Karpas-422 (cell line): ENCODE measurements at regions not wholly inside any gene's neighbourhood (a gene's known extent, or its start where the extent isn't known, plus 50 kb on each side); places are given as distances from the start of the nearest gene placed in this dataset.

Experiments used
- DNase-seq: peaks from one replicate; pipeline ENCODE4 v3.0.0-alpha.2; 2015
- H2AFZ ChIP-seq: fragments of 200-600 bp; sonication (generic); 2 replicates; pipeline ENCODE4 v1.6.1; 2014; ENCODE audit warnings: antibody characterized with exemption, low read length, mixed read lengths
- H3K27ac ChIP-seq: fragments of 200-600 bp; sonication (generic); 2 replicates; pipeline ENCODE4 v1.5.1; 2014; ENCODE audit warnings: mild to moderate bottlenecking, low read length, moderate library complexity
- H3K27me3 ChIP-seq: fragments of 200-600 bp; sonication (generic); 2 replicates; pipeline ENCODE4 v1.6.1; 2014; ENCODE audit warnings: low read length, mixed read lengths
- H3K36me3 ChIP-seq: fragments of 200-600 bp; sonication (generic); 2 replicates; pipeline ENCODE4 v1.6.1; 2014; ENCODE audit warnings: low read length, mixed read lengths; ENCODE audit not compliant: insufficient read depth
- H3K4me1 ChIP-seq: fragments of 200-600 bp; sonication (generic); 2 replicates; pipeline ENCODE4 v1.6.1; 2014; ENCODE audit warnings: mild to moderate bottlenecking, low read length, mixed read lengths
- H3K4me2 ChIP-seq: fragments of 200-600 bp; sonication (generic); 2 replicates; pipeline ENCODE4 v1.6.1; 2014; ENCODE audit warnings: low read length, low read depth, mild to moderate bottlenecking; ENCODE audit not compliant: poor library complexity, severe bottlenecking
- H3K4me3 ChIP-seq: fragments of 200-600 bp; sonication (generic); 2 replicates; pipeline ENCODE4 v1.5.1; 2014; ENCODE audit warnings: mild to moderate bottlenecking, antibody characterized with exemption, low read length, mixed read lengths
- H3K79me2 ChIP-seq: fragments of 200-600 bp; sonication (generic); 2 replicates; pipeline ENCODE4 v1.6.1; 2014; ENCODE audit warnings: mild to moderate bottlenecking, low read length, mixed read lengths
- H3K9ac ChIP-seq: fragments of 200-600 bp; sonication (generic); 2 replicates; pipeline ENCODE4 v1.6.0; 2014; ENCODE audit warnings: low read length
- H3K9me2 ChIP-seq: fragments of 200-600 bp; sonication (generic), shearing (Covaris generic); replicated peaks from 2 replicates; pipeline ENCODE4 v1.6.0; 2014; ENCODE audit warnings: mild to moderate bottlenecking, low read length, moderate library complexity; ENCODE audit not compliant: insufficient read depth
- H3K9me3 ChIP-seq: fragments of 300-700, 200-600 bp; sonication (generic); 2 replicates; pipeline ENCODE4 v1.6.1; 2014; ENCODE audit warnings: low read length, mixed read lengths
- H4K20me1 ChIP-seq: fragments of 200-600 bp; sonication (generic); 2 replicates; pipeline ENCODE4 v1.6.1; 2014; ENCODE audit warnings: mild to moderate bottlenecking, antibody characterized with exemption, low read length, low read depth; ENCODE audit not compliant: insufficient read depth

GRCh38 chr18:64409511-64409910, 260.6 kb upstream of the LINC00305 start:
- Histone ChIP-seq H3K9me2 (no peaks in the 10 kb centered on the region), H4K20me1 (no peaks in the 10 kb centered on the region), H3K4me3 (no peak overlapping the region), H3K79me2 (no peaks in the 10 kb centered on the region), H3K36me3 (no peaks in the 10 kb centered on the region), H3K27ac (no peak overlapping the region), H3K4me1 (no peaks in the 10 kb centered on the region), H3K9me3 (no peaks in the 10 kb centered on the region), H3K9ac (no peak overlapping the region), H3K4me2 (no peak overlapping the region), H3K27me3 (no peaks in the 10 kb centered on the region), H2AFZ (no peak overlapping the region)
- peak; percentile 83 for DNase-seq

GRCh38 chr18:64407606-64408005, 258.7 kb upstream of the LINC00305 start:
- H3K9me3 ChIP-seq = no peaks in the 10 kb centered on the region
- DNase-seq = no peak
- no peak overlapping the region for H2AFZ ChIP-seq
- no peak overlapping the region for H3K27ac ChIP-seq
- no peak overlapping the region for H3K4me3 ChIP-seq
- no peaks in the 10 kb centered on the region for H3K4me1 ChIP-seq
- H3K79me2 ChIP-seq = no peaks in the 10 kb centered on the region
- no peaks in the 10 kb centered on the region for H3K9me2 ChIP-seq
- H3K9ac ChIP-seq = no peak overlapping the region
- no peaks in the 10 kb centered on the region for H3K27me3 ChIP-seq
- H4K20me1 ChIP-seq = no peaks in the 10 kb centered on the region
- H3K4me2 ChIP-seq = no peak overlapping the region
- H3K36me3 ChIP-seq = no peaks in the 10 kb centered on the region

- no peaks in the 10 kb centered on the region for H3K4me1 ChIP-seq
- no peaks in the 10 kb centered on the region for H3K9me3 ChIP-seq
- H3K27me3 ChIP-seq = no peaks in the 10 kb centered on the region
- no peak overlapping the region for H2AFZ ChIP-seq
- no peak for DNase-seq
- no peaks in the 10 kb centered on the region for H4K20me1 ChIP-seq
- H3K9ac ChIP-seq = no peak overlapping the region
- H3K9me2 ChIP-seq = no peaks in the 10 kb centered on the region
- H3K27ac ChIP-seq = no peak overlapping the region
- no peak overlapping the region for H3K4me3 ChIP-seq
- no peak overlapping the region for H3K4me2 ChIP-seq
- H3K36me3 ChIP-seq = no peaks in the 10 kb centered on the region
- no peaks in the 10 kb centered on the region for H3K79me2 ChIP-seq
These were observed 256.3 kb upstream of the LINC00305 start for GRCh38 chr18:64405161-64405560.

- Histone ChIP-seq H3K4me3 (no peak overlapping the region), H3K27me3 (no peaks in the 10 kb centered on the region), H3K4me1 (no peaks in the 10 kb centered on the region), H2AFZ (no peak overlapping the region), H4K20me1 (no peaks in the 10 kb centered on the region), H3K79me2 (no peaks in the 10 kb centered on the region), H3K36me3 (no peaks in the 10 kb centered on the region), H3K9me2 (no peaks in the 10 kb centered on the region), H3K9ac (no peak overlapping the region), H3K9me3 (no peaks in the 10 kb centered on the region), H3K27ac (no peak overlapping the region), H3K4me2 (no peak overlapping the region)
- DNase-seq = no peak
These were observed 255.1 kb upstream of the LINC00305 start for GRCh38 chr18:64403784-64404503.

GRCh38 chr18:64402636-64403035, 253.7 kb upstream of the LINC00305 start:
- H3K4me3 ChIP-seq = no peak overlapping the region
- DNase-seq = no peak
- no peaks in the 10 kb centered on the region for H3K4me1 ChIP-seq
- H3K79me2 ChIP-seq = no peaks in the 10 kb centered on the region
- H3K9me3 ChIP-seq = no peaks in the 10 kb centered on the region
- no peaks in the 10 kb centered on the region for H3K36me3 ChIP-seq
- H3K9me2 ChIP-seq = no peaks in the 10 kb centered on the region
- no peak overlapping the region for H3K9ac ChIP-seq
- H4K20me1 ChIP-seq = no peaks in the 10 kb centered on the region
- no peak overlapping the region for H3K4me2 ChIP-seq
- no peak overlapping the region for H2AFZ ChIP-seq
- H3K27ac ChIP-seq = no peak overlapping the region
- no peaks in the 10 kb centered on the region for H3K27me3 ChIP-seq

- Histone ChIP-seq H3K27me3 (no peaks in the 10 kb centered on the region), H3K36me3 (no peaks in the 10 kb centered on the region), H3K79me2 (no peaks in the 10 kb centered on the region), H3K9ac (no peak overlapping the region), H3K9me3 (no peaks in the 10 kb centered on the region), H3K9me2 (no peaks in the 10 kb centered on the region), H2AFZ (no peak overlapping the region), H3K4me3 (no peak overlapping the region), H3K4me1 (no peaks in the 10 kb centered on the region), H3K27ac (no peak overlapping the region), H3K4me2 (no peak overlapping the region), H4K20me1 (no peaks in the 10 kb centered on the region)
- DNase-seq = no peak
These were observed 252.6 kb upstream of the LINC00305 start for GRCh38 chr18:64401268-64402060.

- H4K20me1 ChIP-seq = no peaks in the 10 kb centered on the region
- no peak for DNase-seq
- no peak overlapping the region for H3K9ac ChIP-seq
- no peak overlapping the region for H3K4me2 ChIP-seq
- no peaks in the 10 kb centered on the region for H3K27me3 ChIP-seq
- no peaks in the 10 kb centered on the region for H3K9me2 ChIP-seq
- no peak overlapping the region for H2AFZ ChIP-seq
- no peak overlapping the region for H3K4me3 ChIP-seq
- no peaks in the 10 kb centered on the region for H3K9me3 ChIP-seq
- no peak overlapping the region for H3K27ac ChIP-seq
- H3K4me1 ChIP-seq = no peaks in the 10 kb centered on the region
- no peaks in the 10 kb centered on the region for H3K79me2 ChIP-seq
- no peaks in the 10 kb centered on the region for H3K36me3 ChIP-seq
These were observed 250.7 kb upstream of the LINC00305 start for GRCh38 chr18:64399566-64399965.

- H3K9me2 ChIP-seq = no peaks in the 10 kb centered on the region
These were observed 249.4 kb upstream of the LINC00305 start for GRCh38 chr18:64398320-64398719.

More at GRCh38 chr18:64398320-64398719, 249.4 kb upstream of the LINC00305 start:
- H2AFZ ChIP-seq = no peak overlapping the region
- H3K36me3 ChIP-seq = no peaks in the 10 kb centered on the region
- DNase-seq = no peak
- H3K4me3 ChIP-seq = no peak overlapping the region
- no peak overlapping the region for H3K9ac ChIP-seq
- H3K9me3 ChIP-seq = no peaks in the 10 kb centered on the region
- H3K79me2 ChIP-seq = no peaks in the 10 kb centered on the region
- no peaks in the 10 kb centered on the region for H3K27me3 ChIP-seq
- H3K4me1 ChIP-seq = no peaks in the 10 kb centered on the region
- H3K27ac ChIP-seq = no peak overlapping the region
- H3K4me2 ChIP-seq = no peak overlapping the region
- no peaks in the 10 kb centered on the region for H4K20me1 ChIP-seq
